Thyroid gland (tissue), 4 donors: ENCODE measurements at regions not wholly inside any gene's neighbourhood (a gene's known extent, or its start where the extent isn't known, plus 50 kb on each side); places are given as distances from the start of the nearest gene placed in this dataset.

Experiments used
- CTCF ChIP-seq, 6 experiments: fragments of 200-600 bp in 3 of 6; fragments of 450-650 bp in 3 of 6; sonication (generic) in 3 of 6; IDR thresholded peaks; one replicate each; pipeline ENCODE4 v1.5.1; 2016 to 2019; ENCODE audit warnings: antibody characterized with exemption in 6 of 6, mild to moderate bottlenecking in 2 of 6, inconsistent platforms in 1 of 6, moderate library complexity in 1 of 6
- POLR2A ChIP-seq, 2 donors: fragments of 450-650 bp; IDR thresholded peaks; one replicate each; pipeline ENCODE4 v1.6.1; 2017; ENCODE audit warnings: antibody characterized with exemption in 2 of 2, mild to moderate bottlenecking in 2 of 2, moderate library complexity in 1 of 2

GRCh38 chr13:73136776-73137175, 78.0 kb downstream of the KLF5 start:
- TF ChIP-seq CTCF (IDR thresholded peaks at IDR 0.05) (no peak), POLR2A (IDR thresholded peaks at IDR 0.05) (peak in 1 of 2 donors; percentile 28)
